Pancreas (tissue), 10 donors: ENCODE measurements at regions not wholly inside any gene's neighbourhood (a gene's known extent, or its start where the extent isn't known, plus 50 kb on each side); places are given as distances from the start of the nearest gene placed in this dataset.

Source experiments
- ATAC-seq, 4 donors: fragments of 200-7000 bp; cut with Tn5 transposase; one replicate each; pipeline versions ENCODE4 v1.8.0 to v1.9.1; 2020; ENCODE audit warnings: mild to moderate bottlenecking in 4 of 4, moderate library complexity in 4 of 4
- DNase-seq, 6 donors: peaks; one replicate each; pipeline ENCODE4 v3.0.0-alpha.2; 2020
- FAIRE-seq: peaks from 2 replicates; lab custom pipeline; 2012; peaks lifted over from hg19 to GRCh38; lab: Jason Lieb, UNC
- H3K27ac ChIP-seq, 4 donors: fragments of 200-600 bp; sonication (generic); 1 replicate in 3 of 4; 2 replicates in 1 of 4; pipeline versions ENCODE4 v1.5.0 to v1.8.0; 2020
- H3K27me3 ChIP-seq, 4 donors: fragments of 200-600 bp; one replicate each; pipeline ENCODE4 v1.8.0; 2021
- H3K36me3 ChIP-seq, 3 donors: fragments of 200-600 bp; sonication (generic) in 1 of 3; one replicate each; pipeline versions ENCODE4 v1.5.0 to v1.8.0; 2020 to 2021
- H3K4me1 ChIP-seq, 3 donors: fragments of 200-600 bp; one replicate each; pipeline ENCODE4 v1.8.0; 2021
- H3K4me3 ChIP-seq, 4 donors: fragments of 200-600 bp; sonication (generic) in 2 of 4; one replicate each; pipeline versions ENCODE4 v1.5.0 to v1.8.0; 2020 to 2021
- H3K9me3 ChIP-seq, 4 donors: fragments of 200-600 bp; one replicate each; pipeline ENCODE4 v1.8.0; 2021
- CTCF ChIP-seq, 4 donors: fragments of 200-600 bp; sonication (generic) in 3 of 4; IDR thresholded peaks; one replicate each; pipeline versions ENCODE4 v1.5.0 to v1.8.0; 2021; ENCODE audit warnings: antibody characterized with exemption in 4 of 4
- WGBS, 2 donors: extraction: QIAGEN DNeasy Blood & Tissue Kit; methylation state at CpG; one replicate each; pipeline ENCODE4 v1.1.7; 2013; 5-methylcytosine and 5-hydroxymethylcytosine counted together
- intact Hi-C, 3 donors: fragments of 100-400 bp; cut with DNase I; formaldehyde crosslinking; loops; one replicate each; pipeline versions ENCODE4 v1.11.1 to v1.14.2; 2022
- donor health status: healthy with polysubstance abuse.
- donor health status: DM: no; HTN: no; CAD: no; lungs with moderate emphysema.
- donor health status: DM: no; HTN: no; CAD: no.
- donor health status: control.
- donor health status: control.
- donor health status: Bipolar disorder and iron deficiency.
- donor health status: DM: yes; HTN: yes; CAD: no.
- donor health status: DM: no; HTN: no; CAD: no.
- donor health status: DM: no; HTN: no; CAD: no.
- donor health status: DM: yes; HTN: yes; CAD: no.

- no peak overlapping the region for H3K27ac ChIP-seq
- no peak overlapping the region for H3K4me3 ChIP-seq
- WGBS, 2 donors: 82 to 90% methylated on average over 25 of the region's 25 CpGs
- ATAC-seq (no peak), FAIRE-seq (no peak), DNase-seq (peak in 1 of 6 donors; percentile 38)
- H3K27me3 ChIP-seq: no peaks in the 10 kb centered on the region
- no peaks in the 10 kb centered on the region for H3K9me3 ChIP-seq
- TF ChIP-seq CTCF (IDR thresholded peaks at IDR 0.05): no peak
- H3K4me1 ChIP-seq: no peaks in the 10 kb centered on the region
- intact Hi-C loops: no loop called here
- H3K36me3 ChIP-seq: no peaks in the 10 kb centered on the region
Measured at GRCh38 chr15:37581866-37582532, 352.4 kb upstream of the TMCO5A start.

- no peaks in the 10 kb centered on the region for H3K9me3 ChIP-seq
- ATAC-seq: no peak
- no peaks in the 10 kb centered on the region for H3K4me1 ChIP-seq
- 80 to 84% methylated on average over 5 of the region's 5 CpGs for WGBS, 2 donors
- no peak for FAIRE-seq
- H3K27me3 ChIP-seq: no peaks in the 10 kb centered on the region
- peak in 1 of 6 donors; percentile 50 for DNase-seq
- TF ChIP-seq CTCF (IDR thresholded peaks at IDR 0.05): no peak
- H3K36me3 ChIP-seq: no peaks in the 10 kb centered on the region
- intact Hi-C loops: no loop called here
- no peak overlapping the region for H3K27ac ChIP-seq
- H3K4me3 ChIP-seq: no peak overlapping the region
Measured at GRCh38 chr15:37582852-37583251, 351.6 kb upstream of the TMCO5A start.

GRCh38 chr15:37586011-37586583 lies 348.3 kb upstream of the TMCO5A start:
- WGBS, 2 donors: 74 to 82% methylated on average over 10 of the region's 10 CpGs
- FAIRE-seq: no peak
- Histone ChIP-seq H3K27me3 (no peaks in the 10 kb centered on the region), H3K4me3 (no peak overlapping the region), H3K9me3 (no peaks in the 10 kb centered on the region), H3K27ac (no peak overlapping the region), H3K4me1 (no peaks in the 10 kb centered on the region), H3K36me3 (no peaks in the 10 kb centered on the region)
- TF ChIP-seq CTCF (IDR thresholded peaks at IDR 0.05): no peak
- no peak for ATAC-seq
- intact Hi-C loops: no loop called here
- no peak for DNase-seq

- Histone ChIP-seq H3K9me3 (no peaks in the 10 kb centered on the region), H3K27ac (no peak overlapping the region), H3K36me3 (no peaks in the 10 kb centered on the region), H3K4me3 (no peak overlapping the region), H3K27me3 (no peaks in the 10 kb centered on the region), H3K4me1 (no peaks in the 10 kb centered on the region)
- intact Hi-C loops: no loop called here
- ATAC-seq (peak in 2 of 4 donors; percentile 35 to 45), DNase-seq (no peak), FAIRE-seq (no peak)
- 40 to 54% methylated on average over 7 of the region's 7 CpGs for WGBS, 2 donors
- TF ChIP-seq CTCF (IDR thresholded peaks at IDR 0.05): no peak
Measured at GRCh38 chr15:37586976-37587375, 347.5 kb upstream of the TMCO5A start.

GRCh38 chr15:37594417-37594816 lies 340.0 kb upstream of the TMCO5A start:
- FAIRE-seq (no peak), ATAC-seq (no peak), DNase-seq (no peak)
- WGBS, 2 donors: 59 to 61% methylated on average over 2 of the region's 2 CpGs
- Histone ChIP-seq H3K4me3 (no peak overlapping the region), H3K9me3 (no peaks in the 10 kb centered on the region), H3K4me1 (no peaks in the 10 kb centered on the region), H3K36me3 (no peaks in the 10 kb centered on the region), H3K27ac (no peak overlapping the region), H3K27me3 (no peaks in the 10 kb centered on the region)
- no peak for TF ChIP-seq CTCF (IDR thresholded peaks at IDR 0.05)
- intact Hi-C loops: no loop called here
